T47D (cell line): ENCODE measurements at regions not wholly inside any gene's neighbourhood (a gene's known extent, or its start where the extent isn't known, plus 50 kb on each side); places are given as distances from the start of the nearest gene placed in this dataset.
"Not testable (repeated sequence)": the region's sequence is repeated elsewhere in the genome, so short reads cannot be mapped to it uniquely, and the experiment has no call there.

ENCODE experiments used
- DNase-seq, 2 experiments: peaks; one replicate each; pipeline versions ENCODE4 v3.0.0 to v3.0.0-alpha.2; 2011 to 2012; ENCODE audit warnings: low read depth in 1 of 2, low spot score in 1 of 2
- JUND ChIP-seq: IDR thresholded peaks from 2 replicates; pipeline ENCODE4 v1.6.1; 2012; ENCODE audit warnings: low read depth
- in situ Hi-C: cut with HindIII; loops from 2 replicates; pipeline ENCODE4 v1.10.0; 2016; ENCODE audit warnings: low sequenced_read_pairs, low pct_unique_long_range_greater_than_20kb

DNA sequence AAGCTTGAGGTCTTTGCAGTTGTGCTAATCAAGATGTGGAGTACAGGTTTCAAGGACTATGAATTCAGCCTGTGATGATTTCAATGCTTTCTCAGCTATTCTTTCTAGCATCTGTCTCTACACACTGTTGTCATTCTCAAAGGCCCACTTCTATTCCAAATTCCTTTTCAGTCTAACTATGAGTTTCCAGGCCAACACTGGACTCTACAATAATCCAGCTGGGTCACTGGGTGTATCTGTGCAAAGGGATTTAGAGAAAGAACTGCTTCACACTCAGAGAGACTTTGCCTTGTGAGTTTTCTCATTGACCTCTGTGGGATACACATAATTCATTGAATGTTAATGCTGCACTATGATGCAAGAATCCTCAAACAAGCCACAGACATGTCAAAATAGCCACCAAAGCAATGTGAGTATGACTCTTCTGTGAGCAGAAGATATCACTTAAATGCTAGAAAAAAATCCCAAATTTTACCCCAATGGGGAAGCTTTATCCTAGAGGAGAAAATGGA lies 171.8 kb upstream of the CLNK start:
- no peak for TF ChIP-seq JUND
- in situ Hi-C loops = no loop called here
- no peak for DNase-seq

- DNase-seq = no peak
- TF ChIP-seq JUND = no peak
- in situ Hi-C loops = no loop called here
Measured at GRCh38 chr4:10853196-10853595, 168.6 kb upstream of the CLNK start.

DNA sequence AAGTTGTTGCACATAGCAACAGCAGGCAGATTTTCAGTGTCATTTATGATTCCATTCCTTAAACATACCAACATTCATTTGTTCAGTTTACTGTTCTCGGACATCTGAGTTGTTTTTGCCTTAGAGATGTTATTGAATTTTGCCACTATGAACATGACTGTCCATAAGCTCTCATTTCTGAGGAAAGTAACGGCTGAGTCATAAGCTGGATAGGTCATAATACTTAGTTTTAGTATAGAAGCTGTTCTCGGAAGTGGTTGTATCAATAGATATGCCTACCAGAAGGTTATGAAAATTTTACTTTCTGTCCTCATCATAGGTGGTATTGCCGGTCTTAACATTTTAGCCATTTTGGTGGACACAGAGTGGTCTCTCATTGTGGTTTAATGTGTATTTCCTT lies 157.1 kb upstream of the CLNK start:
- in situ Hi-C loops = no loop called here
- TF ChIP-seq JUND = no peak
- no peak for DNase-seq

DNA sequence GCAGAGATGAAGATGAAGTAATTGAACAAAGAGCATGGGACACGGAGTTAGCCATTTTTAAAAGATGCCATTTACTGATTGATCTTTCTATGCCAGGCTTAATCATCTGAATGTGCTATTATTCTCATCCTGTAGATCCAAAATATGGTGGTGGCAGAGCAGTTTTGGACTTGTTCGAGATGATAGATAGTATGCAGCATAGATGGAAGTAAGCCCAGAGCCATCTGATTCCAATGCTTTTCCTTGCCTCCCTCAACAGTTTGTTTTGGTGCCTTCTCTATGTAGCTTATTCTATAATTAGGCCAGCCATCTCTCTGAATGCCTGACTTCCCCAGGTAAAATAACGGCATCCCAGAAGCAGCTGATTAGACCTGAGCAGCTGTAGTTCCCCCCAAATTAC lies 152.6 kb upstream of the CLNK start:
- DNase-seq = no peak
- in situ Hi-C loops = no loop called here
- TF ChIP-seq JUND = no peak

DNA sequence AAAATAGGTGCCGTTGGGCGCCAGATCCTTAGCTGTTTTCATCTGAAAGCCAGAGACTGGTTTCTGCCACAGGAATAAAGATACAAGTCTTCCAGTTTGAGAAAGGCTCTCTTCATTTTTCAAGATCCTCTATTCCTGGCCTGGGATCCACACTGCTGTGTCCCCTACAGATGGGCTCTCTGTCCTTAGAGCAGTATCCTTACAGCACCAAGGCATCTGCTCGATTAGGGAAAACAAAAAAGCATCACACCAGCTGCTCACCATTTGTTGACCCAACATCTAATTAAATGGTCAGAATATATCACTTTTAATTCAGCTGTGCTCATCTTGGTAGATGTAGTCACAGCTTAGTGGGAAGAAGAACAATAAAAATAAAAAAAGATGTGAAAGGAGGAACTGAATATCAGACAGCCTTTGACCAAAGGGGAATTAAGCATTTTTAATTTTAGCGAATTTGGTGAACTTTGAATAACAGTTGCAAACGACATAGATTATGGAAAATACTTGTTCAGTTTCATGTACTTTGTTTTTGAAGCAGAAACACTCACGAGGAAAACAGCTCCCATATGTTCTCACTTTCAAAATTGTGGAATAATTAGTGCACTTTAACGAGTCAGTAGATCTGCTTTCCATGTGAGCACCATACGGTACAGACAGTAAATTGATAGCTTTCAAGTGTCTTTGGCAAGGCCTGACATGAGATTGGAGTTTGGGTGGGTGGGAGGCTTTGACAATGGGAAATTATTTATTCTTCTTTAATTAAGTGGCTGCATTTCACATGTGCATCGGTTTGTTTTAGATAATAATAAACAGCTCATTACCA lies 148.4 kb upstream of the CLNK start:
- no peak for DNase-seq
- in situ Hi-C loops = no loop called here

GRCh38 chr4:10831727-10832408 lies 147.3 kb upstream of the CLNK start:
- DNase-seq = no peak
- in situ Hi-C loops = no loop called here
- TF ChIP-seq JUND = no peak

More for the DNA sequence above, 148.4 kb upstream of the CLNK start:
- TF ChIP-seq JUND = no peak

DNA sequence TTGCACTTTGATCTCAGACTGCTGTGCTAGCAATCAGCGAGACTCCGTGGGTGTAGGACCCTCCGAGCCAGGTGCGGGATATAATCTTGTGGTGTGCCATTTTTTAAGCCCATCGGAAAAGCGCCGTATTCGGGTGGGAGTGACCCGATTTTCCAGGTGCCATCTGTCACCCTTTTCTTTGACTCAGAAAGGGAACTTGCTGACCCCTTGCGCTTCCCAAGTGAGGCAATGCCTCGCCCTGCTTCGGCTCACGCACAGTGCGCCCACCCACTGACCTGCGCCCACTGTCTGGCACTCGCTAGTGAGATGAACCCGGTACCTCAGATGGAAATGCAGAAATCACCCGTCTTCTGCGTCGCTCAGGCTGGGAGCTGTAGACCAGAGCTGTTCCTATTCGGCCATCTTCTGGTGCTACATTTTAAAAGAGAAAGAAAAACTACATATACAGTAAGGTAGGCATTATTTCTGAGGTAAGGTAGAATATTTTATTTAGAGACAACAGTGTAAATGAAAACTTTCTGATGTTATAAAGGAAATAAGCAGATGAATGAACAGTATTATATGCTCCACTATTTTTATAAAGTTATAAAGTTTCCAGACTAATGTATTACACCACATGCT lies 144.5 kb upstream of the CLNK start:
- DNase-seq, in situ Hi-C loops: not testable (repeated sequence)

- TF ChIP-seq JUND = no peak
- in situ Hi-C loops = no loop called here
- DNase-seq = no peak
Measured at GRCh38 chr4:10821826-10822225, 137.3 kb upstream of the CLNK start.

GRCh38 chr4:10816571-10816970 lies 132.0 kb upstream of the CLNK start:
- TF ChIP-seq JUND = no peak
- in situ Hi-C loops = no loop called here
- DNase-seq = no peak

GRCh38 chr4:10811991-10812390 lies 127.4 kb upstream of the CLNK start:
- TF ChIP-seq JUND = no peak
- no peak for DNase-seq
- in situ Hi-C loops = no loop called here

GRCh38 chr4:10810411-10810810 lies 125.8 kb upstream of the CLNK start:
- DNase-seq = no peak
- TF ChIP-seq JUND = no peak
- in situ Hi-C loops = no loop called here

DNA sequence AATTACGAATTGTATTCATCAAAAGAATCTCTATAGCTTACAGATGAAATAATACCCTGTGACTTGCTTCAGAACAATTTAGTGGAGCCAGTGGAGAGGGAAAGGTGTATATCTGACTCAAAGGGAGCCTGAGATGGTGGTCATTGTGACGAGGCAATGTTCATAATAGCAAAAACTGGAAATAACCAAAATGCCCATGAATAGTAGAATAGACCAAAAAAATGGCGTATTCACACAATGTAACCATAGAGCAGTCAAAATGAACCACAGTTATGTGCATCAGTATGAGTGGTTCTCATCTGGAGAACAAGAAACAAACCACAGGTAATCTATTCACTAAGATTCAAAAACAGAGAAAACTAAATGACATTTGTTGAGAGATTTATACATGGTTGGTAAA lies 125.3 kb upstream of the CLNK start:
- in situ Hi-C loops = no loop called here
- no peak for TF ChIP-seq JUND
- DNase-seq = no peak

DNA sequence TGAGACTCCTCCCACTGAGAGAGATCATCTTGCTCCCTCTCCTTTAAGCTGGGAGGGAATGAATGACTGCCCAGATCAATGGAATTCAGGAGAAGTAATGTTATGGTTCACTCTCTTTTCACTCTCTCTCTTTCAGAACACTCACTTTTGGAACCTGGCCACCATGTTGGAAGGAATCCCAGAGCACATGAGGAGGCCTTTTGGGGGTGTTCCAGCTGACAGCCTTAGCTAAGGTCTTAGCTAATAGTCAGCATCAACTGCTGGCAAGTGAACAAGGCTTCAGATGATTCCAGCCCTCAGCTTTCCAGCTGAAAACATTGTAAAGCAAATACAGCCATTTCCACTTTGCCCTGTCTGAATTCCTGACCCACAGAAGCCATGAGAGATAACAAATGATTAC lies 124.0 kb upstream of the CLNK start:
- TF ChIP-seq JUND = no peak
- no peak for DNase-seq
- in situ Hi-C loops = no loop called here
